CD4-positive, alpha-beta memory T cell (primary cell): ENCODE measurements at regions not wholly inside any gene's neighbourhood (a gene's known extent, or its start where the extent isn't known, plus 50 kb on each side); places are given as distances from the start of the nearest gene placed in this dataset.

Experiments used
- CTCF ChIA-PET: fragments of 350-600 bp; sonication (Branson Sonifier 250); formaldehyde crosslinking; loops from one replicate; lab custom pipeline; 2021; ENCODE audit warnings: inconsistent platforms; ENCODE audit not compliant: partially characterized antibody; lab: Charles Lee
- POLR2A ChIA-PET: fragments of 350-600 bp; sonication (Branson Sonifier 250); formaldehyde crosslinking; loops from one replicate; lab custom pipeline; 2021; ENCODE audit not compliant: partially characterized antibody; lab: Charles Lee
- DNase-seq, 5 donors: peaks; one replicate each; pipeline versions ENCODE4 v3.0.0 to v3.0.0-alpha.2; 2020 to 2022; ENCODE audit warnings: mixed read lengths in 1 of 5
- H3K27ac ChIP-seq: one replicate; pipeline ENCODE4 v1.7.0; 2013; ENCODE audit warnings: low read depth, low read length
- H3K27me3 ChIP-seq: 2 replicates; pipeline ENCODE4 v1.7.0; 2013; ENCODE audit warnings: mild to moderate bottlenecking, low read length, moderate library complexity; ENCODE audit not compliant: insufficient read depth
- H3K36me3 ChIP-seq: 2 replicates; pipeline ENCODE4 v1.7.0; 2013; ENCODE audit warnings: mild to moderate bottlenecking, low read length, moderate library complexity; ENCODE audit not compliant: insufficient read depth
- H3K4me1 ChIP-seq: 2 replicates; pipeline ENCODE4 v1.7.0; 2013; ENCODE audit warnings: mild to moderate bottlenecking, low read length, moderate library complexity; ENCODE audit not compliant: insufficient read depth
- H3K4me3 ChIP-seq, 2 donors: one replicate each; pipeline ENCODE4 v1.7.0; 2013; ENCODE audit warnings: low read length in 2 of 2, mild to moderate bottlenecking in 1 of 2
- H3K9me3 ChIP-seq, 2 donors: one replicate each; pipeline ENCODE4 v1.7.0; 2013; ENCODE audit warnings: low read length in 2 of 2, control low read depth in 1 of 2; ENCODE audit not compliant: control insufficient read depth in 1 of 2
- H3K27ac Mint-ChIP-seq, 7 donors: one replicate each; pipeline ENCODE4 v1.8.0; 2020 to 2021; ENCODE audit warnings: mixed read lengths in 7 of 7, mild to moderate bottlenecking in 6 of 7, inconsistent platforms in 3 of 7, moderate library complexity in 3 of 7
- H3K27me3 Mint-ChIP-seq, 2 donors: one replicate each; pipeline ENCODE4 v1.8.0; 2020 to 2021; ENCODE audit warnings: mixed read lengths in 2 of 2
- H3K36me3 Mint-ChIP-seq, 2 donors: one replicate each; pipeline ENCODE4 v1.8.0; 2020 to 2021; ENCODE audit warnings: mixed read lengths in 2 of 2, inconsistent platforms in 1 of 2, mild to moderate bottlenecking in 1 of 2
- H3K4me1 Mint-ChIP-seq, 4 donors: one replicate each; pipeline ENCODE4 v1.8.0; 2020 to 2021; ENCODE audit warnings: mixed read lengths in 4 of 4, mild to moderate bottlenecking in 1 of 4
- H3K4me3 Mint-ChIP-seq, 8 donors: one replicate each; pipeline ENCODE4 v1.8.0; 2020 to 2021; ENCODE audit warnings: mixed read lengths in 8 of 8, mild to moderate bottlenecking in 7 of 8, moderate library complexity in 6 of 8, inconsistent platforms in 3 of 8
- H3K9me3 Mint-ChIP-seq, 8 donors: one replicate each; pipeline ENCODE4 v1.8.0; 2020 to 2021; ENCODE audit warnings: mixed read lengths in 8 of 8, mild to moderate bottlenecking in 5 of 8, inconsistent platforms in 3 of 8, moderate library complexity in 1 of 8
- intact Hi-C: fragments of 100-400 bp; cut with micrococcal nuclease; formaldehyde crosslinking; loops from one replicate; pipeline ENCODE4 v1.15.1; 2023

- Mint-ChIP-seq H3K4me1 (peaks cover 7 to 42% (median 30%) of the 10 kb centered on the region in 4 donors), H3K9me3 (peaks cover 0 to 30% (median 11%) of the 10 kb centered on the region in 8 donors), H3K27ac (peak overlapping the region; percentile 99 to 100 (median 100)), H3K4me3 (peak overlapping the region; percentile 93 to 99 (median 98)), H3K36me3 (peaks cover 13 to 24% of the 10 kb centered on the region in 2 donors), H3K27me3 (no peaks in the 10 kb centered on the region)
- peak overlapping the region; percentile 96 for H3K27ac ChIP-seq
- H3K9me3 ChIP-seq, result peaks cover 0 to 8% of the 10 kb centered on the region in 2 donors
- H3K27me3 ChIP-seq, result no peaks in the 10 kb centered on the region
- H3K36me3 ChIP-seq, result no peaks in the 10 kb centered on the region
- POLR2A ChIA-PET, result interaction anchor here (0.8 to 10.7 kb wide), 26 partner anchors 9 to 1047 kb away, joined by 3 to 642 read pairs (median 8); partner anchors contain the start of genes ANXA2R, HMGCS1, NNT and RIMOC1
- peak; percentile 61 to 90 (median 66) for DNase-seq
- CTCF ChIA-PET, result interaction anchor here (1.1 to 8.6 kb wide), 16 partner anchors 39 to 534 kb away, joined by 3 to 134 read pairs (median 8); partner anchors contain the start of genes TMEM267 and ZNF131
- H3K4me1 ChIP-seq, result peaks cover 22% of the 10 kb centered on the region
- H3K4me3 ChIP-seq, result peak overlapping the region; percentile 83 to 90
- intact Hi-C loops, result loop anchor here (1.0 kb wide), 7 partner anchors 43 to 363 kb away; partner anchors contain the start of genes ANXA2R and HMGCS1
These were observed 89.4 kb downstream of the ANXA2R start for GRCh38 chr5:42950456-42951292.

DNA sequence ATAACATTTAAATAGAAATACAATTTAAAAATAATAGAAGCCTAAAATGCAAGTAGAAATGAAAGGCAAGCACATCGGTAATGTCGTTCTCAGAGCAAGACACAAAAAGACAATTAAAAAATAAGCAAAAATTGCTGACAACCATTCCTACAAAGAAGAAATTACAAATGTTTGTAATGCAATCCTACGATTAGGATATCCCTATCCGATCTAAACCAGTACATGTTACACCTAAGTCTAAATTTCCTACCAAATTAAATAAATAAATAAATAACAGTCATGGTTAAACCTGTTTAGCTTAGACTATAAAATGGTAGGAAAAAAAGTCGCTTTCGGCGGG, 90.0 kb downstream of the ANXA2R start:
- no peaks in the 10 kb centered on the region for H3K27me3 Mint-ChIP-seq
- no peak for DNase-seq
- Histone ChIP-seq H3K9me3 (peaks cover 0 to 8% of the 10 kb centered on the region in 2 donors), H3K4me1 (peaks cover 22% of the 10 kb centered on the region), H3K4me3 (peak overlapping the region; percentile 83 to 90), H3K27ac (peak overlapping the region; percentile 96), H3K27me3 (no peaks in the 10 kb centered on the region), H3K36me3 (no peaks in the 10 kb centered on the region)
- H3K27ac Mint-ChIP-seq, result peak overlapping the region; percentile 99 to 100 (median 100)
- POLR2A ChIA-PET, result interaction anchor here (0.7 to 10.7 kb wide), 25 partner anchors 9 to 1046 kb away, joined by 3 to 642 read pairs (median 8); partner anchors contain the start of genes ANXA2R, HMGCS1, NNT and RIMOC1
- H3K36me3 Mint-ChIP-seq, result peaks cover 9 to 21% of the 10 kb centered on the region in 2 donors
- H3K4me1 Mint-ChIP-seq, result peaks cover 10 to 42% (median 31%) of the 10 kb centered on the region in 4 donors
- peaks cover 0 to 30% (median 8%) of the 10 kb centered on the region in 8 donors for H3K9me3 Mint-ChIP-seq
- CTCF ChIA-PET, result interaction anchor here (1.1 to 8.6 kb wide), 16 partner anchors 38 to 534 kb away, joined by 3 to 134 read pairs (median 8); partner anchors contain the start of genes TMEM267 and ZNF131
- H3K4me3 Mint-ChIP-seq, result peak overlapping the region; percentile 92 to 99 (median 94)
- intact Hi-C loops, result loop anchor here (1.0 kb wide), 1 partner anchor 115 kb away; no protein-coding TSS in a partner anchor

- Mint-ChIP-seq H3K4me3 (peak overlapping the region; percentile 92 to 99 (median 94)), H3K27ac (peak overlapping the region; percentile 99 to 100 (median 100)), H3K36me3 (peaks cover 9 to 21% of the 10 kb centered on the region in 2 donors), H3K27me3 (no peaks in the 10 kb centered on the region), H3K9me3 (peaks cover 0 to 28% (median 8%) of the 10 kb centered on the region in 8 donors), H3K4me1 (peaks cover 10 to 42% (median 31%) of the 10 kb centered on the region in 4 donors)
- intact Hi-C loops, result loop anchor here (1.0 to 2.0 kb wide), 3 partner anchors 37 to 116 kb away; no protein-coding TSS in a partner anchor
- peaks cover 0 to 5% of the 10 kb centered on the region in 2 donors for H3K9me3 ChIP-seq
- DNase-seq, result peak; percentile 68 to 85 (median 75)
- H3K4me3 ChIP-seq, result peak overlapping the region; percentile 83 to 90
- peaks cover 22% of the 10 kb centered on the region for H3K4me1 ChIP-seq
- H3K27me3 ChIP-seq, result no peaks in the 10 kb centered on the region
- H3K36me3 ChIP-seq, result no peaks in the 10 kb centered on the region
- ChIA-PET CTCF (interaction anchor here (1.1 to 8.6 kb wide), 16 partner anchors 37 to 535 kb away, joined by 3 to 134 read pairs (median 8); partner anchors contain the start of genes TMEM267 and ZNF131), POLR2A (interaction anchor here (0.5 to 10.7 kb wide), 27 partner anchors 9 to 1046 kb away, joined by 3 to 642 read pairs (median 6); partner anchors contain the start of genes ANXA2R, CCDC152, HMGCS1 and RIMOC1)
- H3K27ac ChIP-seq, result peak overlapping the region; percentile 96
These were observed 90.6 kb downstream of the ANXA2R start for GRCh38 chr5:42949348-42950115.

GRCh38 chr5:42948961-42949347, 91.2 kb downstream of the ANXA2R start:
- H3K27me3 ChIP-seq, result no peaks in the 10 kb centered on the region
- H3K9me3 ChIP-seq, result no peaks in the 10 kb centered on the region
- H3K27me3 Mint-ChIP-seq, result no peaks in the 10 kb centered on the region
- H3K4me3 ChIP-seq, result peak overlapping the region; percentile 83 to 90
- intact Hi-C loops, result loop anchor here (1.0 to 2.0 kb wide), 2 partner anchors 37 to 40 kb away; no protein-coding TSS in a partner anchor
- POLR2A ChIA-PET, result interaction anchor here (0.5 to 10.7 kb wide), 21 partner anchors 9 to 1045 kb away, joined by 3 to 642 read pairs (median 8); partner anchors contain the start of genes ANXA2R, CCDC152, HMGCS1 and RIMOC1
- peaks cover 10 to 44% (median 32%) of the 10 kb centered on the region in 4 donors for H3K4me1 Mint-ChIP-seq
- H3K4me1 ChIP-seq, result peaks cover 22% of the 10 kb centered on the region
- peaks cover 0 to 22% (median 5%) of the 10 kb centered on the region in 8 donors for H3K9me3 Mint-ChIP-seq
- DNase-seq, result peak in 1 of 5 donors; percentile 6
- H3K27ac ChIP-seq, result peak overlapping the region; percentile 96
- peaks cover 6 to 21% of the 10 kb centered on the region in 2 donors for H3K36me3 Mint-ChIP-seq
- CTCF ChIA-PET, result interaction anchor here (1.3 to 8.6 kb wide), 9 partner anchors 37 to 173 kb away, joined by 3 to 134 read pairs (median 40); partner anchors contain the start of gene ZNF131
- no peaks in the 10 kb centered on the region for H3K36me3 ChIP-seq
- peak overlapping the region; percentile 92 to 99 (median 94) for H3K4me3 Mint-ChIP-seq
- H3K27ac Mint-ChIP-seq, result peak overlapping the region; percentile 99 to 100 (median 100)

DNA sequence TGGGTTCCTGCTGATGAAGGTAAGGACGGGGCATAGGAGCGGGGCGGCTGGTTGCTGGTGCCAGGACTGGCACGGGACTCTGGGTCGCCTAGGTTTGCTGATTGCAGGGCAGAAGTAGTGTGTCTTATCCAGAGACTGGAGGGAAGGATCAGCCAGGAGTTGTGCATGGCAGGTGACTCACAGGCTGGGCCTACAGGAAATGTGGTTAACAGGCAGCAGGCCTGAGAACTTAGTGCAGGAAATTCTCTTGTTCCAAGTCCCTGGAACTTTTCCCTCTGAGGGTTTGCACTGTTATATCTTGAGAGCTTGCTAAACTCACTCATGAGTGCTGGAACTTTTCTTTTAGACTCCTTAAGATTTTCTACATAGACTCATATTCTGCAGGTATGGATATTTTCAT, 95.1 kb downstream of the ANXA2R start:
- intact Hi-C loops, result no loop called here
- peaks cover 0 to 3% of the 10 kb centered on the region in 2 donors for H3K36me3 Mint-ChIP-seq
- H3K27me3 ChIP-seq, result no peaks in the 10 kb centered on the region
- ChIA-PET CTCF (no interaction called here), POLR2A (interaction anchor here (10.7 kb wide), 1 partner anchor 45 kb away, joined by 642 read pairs; no protein-coding TSS in a partner anchor)
- DNase-seq, result no peak
- H3K4me1 Mint-ChIP-seq, result peaks cover 3 to 19% (median 16%) of the 10 kb centered on the region in 4 donors
- no peak overlapping the region for H3K27ac ChIP-seq
- no peaks in the 10 kb centered on the region for H3K36me3 ChIP-seq
- H3K4me3 Mint-ChIP-seq, result no peak overlapping the region
- H3K27ac Mint-ChIP-seq, result no peak overlapping the region
- H3K4me3 ChIP-seq, result no peak overlapping the region
- H3K4me1 ChIP-seq, result peaks cover 6% of the 10 kb centered on the region
- H3K9me3 Mint-ChIP-seq, result peaks cover 0 to 2% (median 0%) of the 10 kb centered on the region in 8 donors
- H3K9me3 ChIP-seq, result no peaks in the 10 kb centered on the region
- no peaks in the 10 kb centered on the region for H3K27me3 Mint-ChIP-seq

GRCh38 chr5:42943931-42944631, 96.0 kb downstream of the ANXA2R start:
- H3K4me1 Mint-ChIP-seq, result peaks cover 3 to 10% (median 9%) of the 10 kb centered on the region in 4 donors
- Histone ChIP-seq H3K27ac (no peak overlapping the region), H3K9me3 (no peaks in the 10 kb centered on the region), H3K36me3 (no peaks in the 10 kb centered on the region), H3K27me3 (no peaks in the 10 kb centered on the region), H3K4me1 (peaks cover 6% of the 10 kb centered on the region), H3K4me3 (no peak overlapping the region)
- ChIA-PET POLR2A (interaction anchor here (0.6 to 1.0 kb wide), 2 partner anchors 48 to 64 kb away, joined by 3 to 4 read pairs; no protein-coding TSS in a partner anchor), CTCF (interaction anchor here (0.9 to 1.4 kb wide), 2 partner anchors 31 to 35 kb away, joined by 4 read pairs; no protein-coding TSS in a partner anchor)
- no peaks in the 10 kb centered on the region for H3K36me3 Mint-ChIP-seq
- no peaks in the 10 kb centered on the region for H3K9me3 Mint-ChIP-seq
- DNase-seq, result no peak
- H3K27me3 Mint-ChIP-seq, result no peaks in the 10 kb centered on the region
- intact Hi-C loops, result no loop called here
- peak overlapping the region in 1 of 7 donors; percentile 12 for H3K27ac Mint-ChIP-seq
- no peak overlapping the region for H3K4me3 Mint-ChIP-seq
